ENCODE measurements at regions not wholly inside any gene's neighbourhood (a gene's known extent, or its start where the extent isn't known, plus 50 kb on each side); places are given as distances from the start of the nearest gene placed in this dataset.
A peak's percentile ranks its signal among the peaks of the same experiment; 100 is the strongest.
"Not testable (repeated sequence)": the region's sequence is repeated elsewhere in the genome, so short reads cannot be mapped to it uniquely, and the experiment has no call there.

DNA sequence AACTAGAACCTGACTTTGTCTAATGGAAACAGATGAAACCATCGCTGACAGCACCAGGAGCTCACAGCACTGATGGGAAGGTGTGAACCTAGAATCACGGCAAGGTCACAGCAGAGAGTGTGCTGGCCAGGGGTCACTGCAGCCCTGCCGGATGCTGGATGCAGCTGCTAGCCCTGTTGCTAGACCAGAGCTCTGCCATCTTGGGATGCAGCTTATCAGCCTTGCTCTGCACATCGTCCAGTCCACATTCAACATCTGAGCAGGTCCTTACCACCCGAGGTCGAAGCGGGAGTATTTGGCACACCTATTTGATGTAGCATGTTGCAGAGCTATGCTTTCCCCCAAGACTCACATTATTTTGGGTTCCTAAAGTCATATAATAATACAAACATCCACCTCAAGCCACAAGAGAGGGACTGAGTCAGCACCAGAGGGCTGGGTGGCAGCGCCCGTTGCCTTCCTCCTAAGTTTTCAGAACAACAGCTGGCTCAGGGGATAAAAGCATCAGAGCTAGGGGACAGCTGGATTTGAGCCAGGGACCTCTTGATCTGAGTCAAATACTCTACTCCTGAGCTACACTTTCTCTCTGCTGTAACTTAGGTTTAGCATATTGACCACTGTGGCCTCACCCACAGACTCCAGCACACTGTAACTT, 135.3 kb downstream of the ZNF467 start:
- DNase-seq (ENCODE audit: low read depth in 4 of 4, low spot score in 2 of 4): no peak

DNA sequence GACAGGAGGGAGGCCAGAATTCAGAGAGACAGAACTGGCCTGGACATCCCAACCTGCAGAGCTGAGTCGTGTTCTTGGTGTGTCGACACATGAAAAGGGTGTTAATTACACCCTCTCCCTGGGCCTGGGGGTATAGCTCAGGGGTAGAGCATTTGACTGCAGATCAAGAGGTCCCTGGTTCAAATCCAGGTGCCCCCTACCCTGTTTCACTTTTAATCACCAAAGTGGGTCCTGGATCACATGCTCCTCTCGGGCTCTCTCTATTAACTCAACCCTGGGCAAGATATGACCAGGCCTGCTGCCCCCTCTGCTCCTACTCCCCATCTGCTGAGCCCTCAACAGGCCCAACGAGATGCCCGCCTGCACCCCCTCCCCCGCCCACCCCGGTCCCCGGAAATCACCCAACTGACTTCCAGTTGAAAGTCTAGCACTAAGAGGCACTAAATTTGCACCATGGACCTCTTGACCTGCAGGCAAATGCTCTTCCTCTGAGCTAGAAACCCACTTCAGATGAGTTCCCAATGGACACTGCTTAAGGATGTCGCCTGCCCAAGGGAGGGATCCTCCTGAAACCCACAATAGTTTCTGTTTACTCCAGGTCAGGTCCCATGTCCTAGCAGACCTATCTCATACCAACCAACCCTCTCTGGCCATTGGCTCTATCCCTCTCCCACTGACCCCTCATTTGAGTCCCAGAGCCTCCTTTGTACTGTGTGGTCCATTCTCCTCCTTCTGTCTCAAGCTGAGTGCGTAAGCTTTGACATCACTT, 137.6 kb downstream of the ZNF467 start:
- no peak for DNase-seq (ENCODE audit: low read depth in 4 of 4, low spot score in 2 of 4)

DNA sequence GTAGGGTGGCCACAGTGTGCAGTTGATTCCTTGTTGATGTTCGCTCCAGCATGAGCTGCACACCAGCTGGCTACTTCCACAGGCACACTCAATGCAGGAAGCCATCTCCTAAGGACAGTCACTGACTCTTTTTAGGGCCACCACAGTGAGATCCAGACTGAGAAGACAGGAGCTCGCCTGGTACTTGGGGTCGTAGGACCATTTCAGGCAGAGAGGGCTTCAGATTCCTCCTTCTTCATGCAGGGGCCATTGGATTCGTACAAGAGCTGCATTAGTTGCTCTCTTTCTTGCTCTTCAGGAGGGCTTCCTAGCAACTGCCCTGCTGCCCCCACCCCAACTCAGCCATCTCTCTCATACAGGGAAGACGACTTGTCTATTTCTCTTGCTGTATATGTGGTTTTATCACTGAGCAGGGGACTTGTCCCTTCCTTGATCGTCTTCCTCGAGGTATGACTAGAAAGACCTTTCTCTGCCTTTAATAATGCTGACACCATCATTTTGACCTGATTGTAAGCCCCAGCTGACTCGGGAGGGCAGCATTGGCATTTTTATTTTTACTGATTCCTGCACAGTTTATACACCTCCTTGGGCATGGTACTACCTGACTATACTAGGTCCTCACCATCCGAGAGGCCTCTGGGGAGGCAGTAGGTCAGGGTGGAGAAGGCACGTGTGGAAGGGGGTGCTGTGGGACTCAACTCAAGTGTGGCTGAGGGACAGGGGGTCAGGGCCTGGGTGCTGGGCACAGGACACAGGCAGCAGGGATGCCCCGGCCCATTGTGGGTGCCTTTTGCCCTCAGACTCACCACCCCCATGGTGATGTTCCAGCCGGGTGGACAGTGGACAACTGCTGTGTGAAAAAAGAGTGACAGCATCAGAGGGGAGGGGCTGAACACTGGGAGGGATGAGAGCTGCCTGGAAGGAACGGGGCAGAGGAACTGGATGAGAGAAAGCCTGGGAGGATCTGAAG, 136.7 kb upstream of the ZNF746 start:
- DNase-seq (ENCODE audit: low read depth in 4 of 4, low spot score in 2 of 4): no peak

DNA sequence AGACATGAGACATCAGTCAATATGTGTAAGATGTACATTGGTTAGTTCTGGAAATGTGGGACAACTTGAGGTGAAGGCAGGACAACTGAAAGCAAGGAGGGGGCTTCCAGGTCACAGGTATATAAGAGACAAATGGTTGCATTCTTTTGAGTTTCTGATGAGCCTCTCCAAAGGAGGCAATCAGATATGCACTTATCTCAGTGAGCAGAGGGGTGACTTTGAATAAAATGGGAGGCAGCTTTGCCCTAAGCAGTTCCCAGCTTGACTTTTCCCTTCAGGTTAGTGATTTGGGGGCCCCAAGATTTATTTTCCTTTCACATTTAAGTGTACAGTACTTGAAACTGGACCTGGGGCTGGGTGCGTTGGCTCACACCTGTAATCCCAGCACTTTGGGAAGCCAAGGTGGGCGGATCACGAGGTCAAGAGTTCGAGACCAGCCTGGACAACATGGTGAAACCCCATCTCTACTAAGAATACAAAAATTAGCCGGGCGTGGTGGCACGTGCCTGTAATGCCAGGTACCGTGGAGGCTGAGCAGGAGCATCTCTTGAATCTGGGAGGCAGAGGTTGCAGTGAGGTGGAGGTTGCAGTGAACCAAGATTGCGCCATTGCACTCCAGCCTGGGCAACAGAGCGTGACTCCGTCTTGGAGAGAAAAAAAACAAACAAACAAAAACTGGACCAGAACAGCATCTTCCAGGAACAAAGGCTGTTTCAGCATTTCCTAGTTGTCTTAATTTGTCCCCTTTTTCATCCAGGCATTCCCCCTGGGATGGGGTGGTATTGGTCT, 130.9 kb upstream of the ZNF746 start:
- not testable (repeated sequence) for DNase-seq (ENCODE audit: low read depth in 4 of 4, low spot score in 2 of 4)

DNA sequence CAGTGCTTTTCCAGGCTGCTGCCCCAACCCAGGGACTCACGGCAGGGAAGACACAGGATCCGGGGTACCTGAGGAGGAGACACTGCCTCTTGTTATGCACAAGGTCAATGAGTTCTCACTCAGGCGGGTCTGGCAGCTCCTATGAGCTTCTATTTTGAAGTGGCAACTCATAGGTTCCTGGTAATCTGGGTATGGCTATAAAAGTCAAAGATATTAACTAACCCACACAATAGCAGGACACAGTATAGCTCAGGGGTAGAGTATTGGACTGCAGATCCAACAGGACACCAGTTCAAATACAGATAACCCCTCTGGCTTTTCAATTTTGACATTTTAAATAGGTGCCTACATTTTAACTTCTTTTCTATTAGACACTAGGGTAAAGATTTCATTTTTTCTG, 130.3 kb upstream of the ZNF746 start:
- no peak for DNase-seq (ENCODE audit: low read depth in 4 of 4, low spot score in 2 of 4)

DNA sequence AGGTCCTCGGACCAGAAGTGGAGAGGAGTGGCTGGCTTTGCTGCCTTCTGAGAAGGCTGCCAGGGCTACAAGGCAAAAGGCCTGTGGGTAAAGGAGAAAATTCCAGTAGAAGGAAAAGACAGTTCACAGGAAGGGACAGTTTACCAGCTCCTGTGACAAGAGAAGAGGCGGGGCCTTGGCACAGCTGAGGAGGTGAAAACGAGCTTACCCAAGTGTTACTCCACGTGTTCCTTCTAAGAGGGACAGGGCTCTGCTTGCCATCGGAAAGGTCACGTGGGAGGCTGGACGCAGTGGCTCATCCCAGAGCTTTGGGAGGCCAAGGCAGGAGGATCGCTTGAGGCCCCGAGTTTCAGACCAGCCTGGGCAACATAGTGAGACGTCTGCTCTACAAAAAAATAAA, 129.4 kb upstream of the ZNF746 start:
- no peak for DNase-seq (ENCODE audit: low read depth in 4 of 4, low spot score in 2 of 4)

DNA sequence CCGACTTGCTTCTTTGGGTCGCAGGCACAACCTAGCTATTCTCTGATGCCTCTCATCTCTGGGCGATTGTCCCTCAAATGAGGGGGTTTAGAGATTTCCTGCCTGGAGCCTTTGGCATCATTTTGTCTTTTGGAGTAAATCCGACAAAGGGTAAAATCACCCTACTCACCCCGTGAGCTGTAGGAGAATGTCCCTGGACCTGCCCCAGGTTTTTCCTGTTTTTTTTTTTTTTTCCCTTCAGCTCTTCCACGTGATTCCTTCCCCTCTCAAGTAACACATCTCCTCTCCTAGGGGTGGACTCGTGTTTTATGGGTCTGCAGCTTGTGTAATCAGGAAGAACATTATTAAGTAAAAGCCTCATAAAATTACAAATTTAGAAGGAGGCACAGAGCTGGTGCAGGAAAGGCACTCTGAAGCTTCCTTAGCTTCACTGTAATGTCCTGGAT, 128.4 kb upstream of the ZNF746 start:
- peak in 2 of 4 donors; percentile 20 to 26 for DNase-seq (ENCODE audit: low read depth in 4 of 4, low spot score in 2 of 4)

DNA sequence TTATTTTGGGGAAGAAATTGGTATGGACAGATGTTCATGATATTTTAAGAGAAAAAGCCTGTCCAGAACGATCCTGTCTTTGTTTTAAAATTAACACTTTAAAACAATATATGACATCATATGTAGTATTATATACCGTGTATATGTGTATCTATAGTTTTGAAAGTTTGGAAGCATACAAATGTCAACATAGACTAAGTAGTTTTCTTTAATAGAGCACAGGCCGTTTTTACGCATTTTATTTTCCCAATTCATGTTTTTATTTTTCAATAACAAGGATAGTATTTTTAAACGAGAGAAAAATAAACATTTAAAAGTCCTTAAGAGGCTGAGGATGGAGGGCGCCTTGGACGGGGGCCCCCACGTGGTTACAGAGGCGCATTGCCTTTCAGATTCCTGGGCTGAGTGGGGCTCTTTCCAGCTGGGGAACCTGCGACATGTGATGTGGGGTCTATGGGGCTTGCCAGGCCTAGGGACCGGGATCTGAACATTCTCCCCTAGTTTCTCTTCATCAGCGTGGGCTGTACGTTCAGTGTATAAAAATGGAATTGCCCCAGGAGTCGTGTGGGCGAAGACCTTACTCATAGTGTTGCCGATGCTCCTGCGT, 127.8 kb upstream of the ZNF746 start:
- DNase-seq (ENCODE audit: low read depth in 4 of 4, low spot score in 2 of 4): peak; percentile 44 to 58 (median 49)

DNA sequence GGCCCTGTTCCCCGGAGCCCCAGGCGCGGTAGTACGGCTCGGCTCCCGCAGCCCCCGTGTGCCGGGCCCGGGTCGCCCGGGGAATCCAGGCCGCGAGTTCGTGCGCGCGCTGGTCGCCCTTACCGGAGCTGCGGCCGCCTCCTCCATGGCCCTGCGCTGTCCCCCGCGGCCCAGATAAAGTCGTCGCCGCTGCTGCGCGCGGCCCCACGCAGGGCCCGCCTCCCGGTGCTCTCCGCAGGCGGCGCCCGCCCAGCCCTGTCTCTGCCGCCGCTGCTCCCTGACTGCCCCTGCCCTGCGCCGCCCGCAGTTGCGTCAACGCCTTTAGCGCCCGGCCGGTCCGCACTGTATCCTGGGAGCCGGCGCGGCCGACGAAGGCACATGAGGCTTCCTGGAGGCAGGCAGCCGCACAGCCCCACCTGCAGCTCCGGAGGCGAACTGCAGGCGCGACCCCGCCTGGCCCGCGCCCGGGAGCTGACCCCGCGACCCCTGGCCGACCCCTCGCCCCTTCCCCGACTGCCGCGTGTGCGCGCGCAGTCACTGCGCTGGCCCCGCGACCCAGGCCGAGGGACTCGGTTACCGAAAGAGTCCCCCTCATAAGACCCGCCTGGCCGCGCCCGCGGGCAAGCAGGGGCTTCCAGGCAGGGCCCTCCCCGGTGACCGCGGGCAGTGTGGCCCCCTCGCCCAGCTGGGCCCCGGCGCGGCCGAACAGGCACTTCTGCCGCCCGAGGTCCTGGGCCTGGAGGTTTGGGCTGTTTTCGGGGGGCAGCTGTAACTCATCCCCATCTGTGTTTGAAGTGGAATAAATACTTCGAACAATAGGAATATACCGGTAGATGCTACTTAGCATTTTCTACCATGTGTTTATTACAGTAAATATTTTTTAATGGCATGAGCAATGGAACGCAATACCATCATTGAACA, 127.1 kb upstream of the ZNF746 start:
- peak in 3 of 4 donors; percentile 68 to 83 (median 70) for DNase-seq (ENCODE audit: low read depth in 4 of 4, low spot score in 2 of 4)

DNA sequence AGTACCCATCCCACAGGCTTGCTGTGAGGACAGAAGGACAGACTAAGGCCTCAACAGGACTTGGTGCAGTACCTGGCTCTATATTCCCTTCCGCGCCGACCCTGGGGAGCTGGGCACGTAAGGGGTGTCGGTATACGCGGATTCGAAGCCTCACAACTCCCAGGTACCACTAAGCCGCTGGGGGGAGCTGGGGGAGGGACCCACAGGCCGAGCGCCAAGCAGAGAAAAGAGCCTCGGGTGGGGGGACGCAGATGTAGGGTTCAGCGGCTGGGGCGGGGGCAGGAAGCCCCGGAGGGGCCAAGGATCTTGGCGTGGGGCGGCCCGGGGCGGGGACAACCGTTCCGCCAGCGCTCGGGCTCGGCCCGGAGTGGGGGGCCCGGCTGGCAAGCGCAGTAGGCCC, 126.4 kb upstream of the ZNF746 start:
- DNase-seq (ENCODE audit: low read depth in 4 of 4, low spot score in 2 of 4): peak in 1 of 4 donors; percentile 12

DNA sequence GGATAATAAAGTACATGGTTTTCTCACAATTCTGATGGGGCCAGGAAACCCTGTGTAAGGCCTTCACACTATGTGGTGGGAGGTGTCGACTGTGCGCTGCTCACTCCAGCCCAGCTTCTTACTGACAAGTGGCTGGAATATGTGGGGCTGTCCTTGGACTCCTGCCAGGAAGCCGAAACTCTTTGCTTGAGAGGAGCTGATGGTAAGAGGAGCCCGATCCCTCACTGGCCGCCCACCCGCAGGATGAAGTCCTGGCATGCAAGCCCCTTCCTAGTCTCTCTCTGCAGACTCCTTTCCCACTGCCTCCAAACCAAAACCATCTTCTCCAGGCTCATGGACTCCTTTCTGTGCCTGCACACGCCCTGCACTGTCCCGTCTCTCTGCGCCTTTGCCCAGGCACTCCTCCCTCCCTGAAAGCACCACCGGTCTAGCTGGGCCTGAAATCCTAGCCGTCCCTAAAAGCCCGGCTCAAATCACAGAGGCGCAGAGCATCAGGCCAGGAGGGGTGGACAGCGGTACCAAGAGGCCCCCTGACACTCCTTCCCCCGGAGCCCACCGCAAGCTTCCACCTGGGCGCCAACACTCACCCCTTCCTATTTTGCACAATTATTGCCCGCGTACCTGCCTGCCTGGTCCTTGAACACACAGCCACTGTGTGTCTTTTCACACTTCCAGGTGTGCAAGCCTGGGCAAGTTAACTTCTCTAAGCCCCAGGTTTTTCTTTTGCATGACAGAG, 125.8 kb upstream of the ZNF746 start:
- DNase-seq (ENCODE audit: low read depth in 4 of 4, low spot score in 2 of 4): peak in 2 of 4 donors; percentile 48 to 62

DNA sequence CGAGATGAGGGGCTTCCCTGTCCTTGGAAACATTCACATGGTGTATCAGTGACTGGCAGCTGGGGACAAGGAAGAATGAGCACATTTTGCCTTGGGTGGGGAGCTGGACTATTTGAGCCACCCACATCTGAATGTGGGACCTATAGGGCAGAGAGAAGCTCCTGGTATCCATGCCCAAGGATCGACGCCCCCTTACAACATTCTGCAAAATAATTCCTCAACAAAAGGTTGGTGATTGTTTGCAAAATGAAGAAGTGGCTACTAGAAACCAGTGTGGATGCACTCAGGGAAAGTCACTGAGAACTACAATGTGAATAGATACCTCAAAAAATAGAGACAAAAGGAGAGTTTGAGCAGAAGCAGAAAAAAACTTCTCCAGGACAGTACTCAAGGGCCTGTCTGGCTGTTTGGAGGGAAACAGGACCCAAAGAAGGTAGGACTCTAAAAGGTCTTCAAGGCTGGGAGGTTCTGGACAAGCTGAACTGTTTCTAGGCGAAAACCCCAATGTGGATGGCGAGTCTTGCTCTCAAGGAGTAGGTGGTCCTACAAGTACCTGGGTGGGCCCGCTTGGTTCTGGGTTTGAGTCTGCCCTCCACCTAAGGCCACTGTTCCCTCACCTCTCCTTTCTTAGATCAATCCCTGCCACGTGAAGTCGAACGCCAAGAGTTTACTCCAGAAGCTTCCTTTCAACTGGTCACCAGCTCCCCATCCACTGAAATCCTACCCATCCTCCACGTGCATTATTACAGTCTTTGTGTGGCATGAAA, 125.0 kb upstream of the ZNF746 start:
- DNase-seq (ENCODE audit: low read depth in 4 of 4, low spot score in 2 of 4): no peak

DNA sequence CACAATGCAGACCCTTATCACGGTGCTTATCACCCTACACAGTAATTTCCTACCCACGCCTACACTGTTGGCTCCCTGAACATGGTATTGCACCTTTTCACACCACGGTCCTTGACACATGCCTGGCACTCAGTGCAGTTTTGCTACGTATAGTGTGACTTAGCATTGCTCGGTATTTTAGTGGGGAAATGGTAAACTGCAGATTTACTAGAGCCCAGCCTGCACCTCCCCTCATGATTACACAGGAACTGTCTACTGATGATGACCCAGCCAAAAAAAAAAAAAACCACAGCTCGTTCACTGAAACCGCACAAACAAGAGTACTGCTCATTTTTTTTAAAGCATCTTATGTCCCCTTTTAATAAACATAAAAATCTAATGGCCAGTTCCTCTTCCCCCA, 124.2 kb upstream of the ZNF746 start:
- DNase-seq (ENCODE audit: low read depth in 4 of 4, low spot score in 2 of 4): no peak

DNA sequence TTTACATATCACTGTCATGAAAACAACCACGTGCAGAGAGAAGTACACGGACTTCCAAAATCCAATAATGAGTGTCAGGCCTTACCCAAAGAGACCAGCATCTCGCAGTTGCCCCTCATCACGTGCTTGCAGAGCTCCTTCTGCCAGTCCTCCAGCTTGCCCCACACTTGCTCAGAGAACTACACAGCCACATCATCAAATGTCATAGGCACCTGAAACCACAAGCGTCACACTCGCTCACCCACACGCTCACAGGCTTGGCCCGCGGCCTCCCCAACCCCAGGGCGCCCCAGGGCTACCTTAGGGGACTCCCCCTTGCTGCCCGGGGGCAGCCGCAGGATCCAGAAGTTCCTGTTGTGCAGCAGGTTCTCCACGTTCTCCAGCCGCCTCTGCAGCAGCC, 123.4 kb upstream of the ZNF746 start:
- DNase-seq (ENCODE audit: low read depth in 4 of 4, low spot score in 2 of 4): no peak

DNA sequence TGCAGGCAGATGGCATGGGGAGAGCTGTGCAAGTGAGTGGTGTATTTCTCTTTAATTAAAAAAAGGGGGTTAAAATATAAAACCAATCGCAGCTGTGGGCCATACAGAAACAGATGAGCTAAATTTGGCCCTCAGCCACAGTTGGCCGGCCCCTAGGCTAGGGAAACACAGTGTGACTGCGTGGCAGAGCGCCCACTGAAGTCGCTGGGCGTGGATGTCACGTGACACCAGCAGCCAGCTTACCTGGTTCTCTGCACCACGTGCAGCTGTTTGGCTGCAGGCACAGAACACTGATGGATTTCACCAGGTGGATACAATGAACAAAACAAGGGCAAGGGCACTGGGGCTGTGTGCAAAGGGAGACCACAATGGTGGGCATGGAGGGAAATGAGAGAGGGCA, 119.3 kb upstream of the ZNF746 start:
- no peak for DNase-seq (ENCODE audit: low read depth in 4 of 4, low spot score in 2 of 4)

DNA sequence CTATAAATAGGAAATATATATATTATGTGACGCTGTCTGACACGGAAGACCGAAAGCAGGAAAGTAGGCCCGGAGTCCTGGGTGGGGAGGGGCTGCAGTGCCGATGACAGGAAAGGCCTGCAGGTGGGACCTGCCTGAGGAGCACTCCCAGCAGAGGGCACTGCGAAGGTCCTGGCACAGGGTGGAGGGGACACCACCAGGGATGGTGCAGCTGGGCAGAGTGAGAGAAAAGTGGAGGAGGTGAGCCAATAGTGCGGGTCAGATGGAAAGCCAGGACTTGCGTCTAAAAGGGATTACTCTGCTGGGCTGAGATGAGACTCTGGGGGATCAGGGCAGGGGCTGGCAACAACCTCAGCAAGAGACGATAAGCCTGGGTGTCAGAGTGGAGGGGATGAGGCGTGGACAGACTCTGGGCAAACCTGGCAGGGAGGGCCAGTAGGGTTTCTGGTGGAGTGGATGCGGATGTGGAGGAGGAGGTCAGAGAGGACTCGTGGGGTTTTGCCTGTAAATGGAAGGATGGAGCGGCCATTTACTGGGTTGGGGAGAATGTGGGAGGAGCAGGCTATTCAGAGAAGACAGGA, 118.2 kb upstream of the ZNF746 start:
- DNase-seq (ENCODE audit: low read depth in 4 of 4, low spot score in 2 of 4): no peak

DNA sequence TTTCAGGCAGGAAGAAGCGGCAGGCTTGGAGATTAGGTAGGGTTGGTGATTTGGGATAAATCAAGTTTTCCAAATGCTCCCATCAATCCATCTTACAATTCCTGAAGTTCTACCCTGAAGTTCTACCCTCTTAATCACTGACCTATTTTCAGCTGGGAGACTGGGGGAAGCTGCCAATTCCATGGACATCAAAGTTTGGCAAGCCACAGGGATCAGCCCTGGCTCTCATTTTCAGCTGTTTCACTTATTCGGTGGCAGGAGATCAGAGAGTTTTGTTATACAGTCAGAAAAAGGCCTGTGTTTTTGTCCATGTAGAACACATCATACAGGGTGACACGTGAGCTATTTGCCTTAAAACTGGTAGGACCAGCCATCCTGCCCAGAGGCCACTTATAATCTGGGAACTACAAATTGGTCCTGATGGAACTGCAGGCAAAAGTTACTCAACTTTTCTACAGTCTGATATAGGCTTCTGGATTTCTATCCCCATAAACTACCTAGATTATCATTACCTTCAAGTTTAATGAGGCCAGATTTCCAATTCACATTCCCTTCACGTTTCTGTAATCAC, 112.9 kb upstream of the ZNF746 start:
- no peak for DNase-seq (ENCODE audit: low read depth in 4 of 4, low spot score in 2 of 4)

Data from left renal cortex interstitium (tissue), 4 donors.